SHP77 (cell line): ENCODE measurements at regions not wholly inside any gene's neighbourhood (a gene's known extent, or its start where the extent isn't known, plus 50 kb on each side); places are given as distances from the start of the nearest gene placed in this dataset.
"Not testable (repeated sequence)": the region's sequence is repeated elsewhere in the genome, so short reads cannot be mapped to it uniquely, and the experiment has no call there.

Experiments used
- DNase-seq, 2 experiments: peaks; one replicate each; lab custom pipeline; 2025; lab: John Stamatoyannopoulos, UW

DNA sequence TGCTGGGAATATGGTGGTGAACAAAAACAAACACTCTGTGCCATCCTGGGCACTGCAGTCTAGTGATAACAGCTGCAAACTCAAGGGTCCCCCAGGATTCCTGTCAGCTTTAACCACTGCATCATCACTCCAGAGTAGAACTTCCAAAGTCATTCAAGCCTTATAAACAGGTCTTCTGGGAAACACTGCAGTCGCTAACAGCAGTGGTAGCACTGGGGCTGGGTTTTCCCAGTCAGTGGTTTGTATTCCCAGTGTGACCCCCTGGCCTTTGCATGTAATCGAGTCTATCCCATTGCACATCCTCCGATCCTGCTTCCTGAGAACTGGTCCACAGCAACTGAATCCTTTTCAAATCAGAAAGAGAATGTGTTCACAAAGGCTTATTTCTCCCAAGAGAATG lies 623.5 kb downstream of the EDEM1 start:
- peak; percentile 14 to 21 for DNase-seq

DNA sequence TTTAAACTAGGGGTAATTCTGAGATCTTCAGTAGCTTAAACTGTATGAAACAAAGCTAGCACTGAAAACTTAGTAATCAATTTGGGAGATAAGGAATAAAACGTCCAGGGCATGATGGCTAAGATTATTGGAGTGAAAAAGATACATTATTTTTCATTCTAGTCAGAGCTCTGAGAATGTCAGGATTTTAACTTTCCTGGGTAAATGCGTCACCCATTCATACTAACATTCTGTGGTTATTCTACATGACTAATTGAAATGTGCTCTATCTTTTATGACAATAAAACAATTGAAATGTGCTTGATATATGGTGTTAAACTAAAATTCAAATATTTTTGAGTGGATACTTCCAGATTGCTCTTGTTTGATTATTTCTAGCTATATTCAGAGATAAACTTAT lies 626.0 kb downstream of the EDEM1 start:
- no peak for DNase-seq

DNA sequence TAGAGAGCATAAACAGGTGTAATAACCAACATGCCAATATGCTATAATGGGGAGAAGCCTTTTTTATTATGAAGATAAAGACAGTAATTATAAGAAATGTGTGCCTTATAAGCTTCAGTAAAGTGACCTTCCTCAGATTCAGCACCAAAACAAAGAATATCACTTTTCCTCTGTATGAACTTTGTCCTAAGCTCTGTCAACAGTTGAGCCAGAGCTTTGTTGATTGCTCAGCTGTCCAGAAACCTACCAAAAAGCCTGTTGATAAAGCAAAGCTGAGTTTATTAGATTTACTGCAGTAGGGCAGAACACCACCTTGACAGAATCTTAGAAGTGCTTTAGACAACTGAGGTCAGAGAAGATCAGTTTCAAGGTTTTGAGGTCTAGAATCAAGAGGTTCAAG lies 635.3 kb downstream of the EDEM1 start:
- no peak for DNase-seq

DNA sequence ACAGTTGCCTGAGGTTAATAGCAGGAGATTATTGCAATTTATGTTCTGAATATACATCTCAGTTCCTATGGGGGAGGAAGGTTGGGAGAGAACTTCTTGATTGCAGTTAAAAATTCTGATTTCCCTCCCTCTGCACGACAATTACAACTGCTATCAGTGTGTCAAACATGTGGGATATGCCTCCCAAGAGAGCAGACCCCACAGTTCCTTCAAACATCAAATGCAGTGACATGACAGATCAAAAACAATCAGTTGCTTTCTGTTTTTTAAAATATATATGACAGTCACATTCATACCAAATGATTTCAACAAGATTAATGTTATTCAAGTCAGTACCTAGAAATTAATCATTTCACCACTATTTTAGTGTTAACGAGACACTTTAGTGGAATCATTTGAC lies 639.0 kb downstream of the EDEM1 start:
- DNase-seq = no peak

DNA sequence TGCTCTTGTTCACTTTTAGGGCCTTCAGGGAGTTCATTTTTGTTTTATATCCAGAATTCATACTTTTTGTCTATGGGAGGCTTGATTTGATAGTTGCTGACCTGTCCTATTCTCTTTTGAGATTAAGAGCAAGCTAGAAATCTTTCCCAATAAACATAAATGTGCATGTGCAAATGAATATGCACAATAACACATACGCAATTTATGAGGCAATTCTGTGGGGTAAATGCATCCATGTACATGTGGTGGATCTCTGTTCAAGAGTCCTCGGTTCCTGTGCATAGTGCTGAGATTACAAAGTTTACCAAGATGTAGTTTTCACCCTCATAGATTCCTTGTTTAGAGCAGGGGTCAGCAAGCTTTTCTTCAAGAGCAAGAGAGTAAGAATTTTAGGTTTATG lies 640.7 kb downstream of the EDEM1 start:
- DNase-seq = no peak

DNA sequence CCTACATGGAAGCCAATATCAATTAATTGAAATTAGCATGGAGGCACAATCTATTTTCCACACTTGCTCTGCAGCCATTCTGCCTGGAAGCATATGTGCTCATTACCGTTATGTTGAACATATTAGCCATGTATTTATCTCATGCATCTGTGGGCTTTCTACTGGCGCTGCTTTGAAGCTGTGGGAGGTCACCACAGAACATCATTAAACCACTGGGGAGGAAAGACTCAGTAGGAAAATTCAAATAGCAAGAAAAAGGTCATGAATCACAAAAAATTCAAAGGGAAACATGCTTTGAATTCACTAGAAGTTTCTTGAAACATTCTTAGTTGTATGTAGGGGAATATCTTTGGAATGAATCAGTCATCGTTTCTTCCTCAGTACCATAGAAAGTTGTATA lies 652.5 kb downstream of the EDEM1 start:
- DNase-seq = no peak

DNA sequence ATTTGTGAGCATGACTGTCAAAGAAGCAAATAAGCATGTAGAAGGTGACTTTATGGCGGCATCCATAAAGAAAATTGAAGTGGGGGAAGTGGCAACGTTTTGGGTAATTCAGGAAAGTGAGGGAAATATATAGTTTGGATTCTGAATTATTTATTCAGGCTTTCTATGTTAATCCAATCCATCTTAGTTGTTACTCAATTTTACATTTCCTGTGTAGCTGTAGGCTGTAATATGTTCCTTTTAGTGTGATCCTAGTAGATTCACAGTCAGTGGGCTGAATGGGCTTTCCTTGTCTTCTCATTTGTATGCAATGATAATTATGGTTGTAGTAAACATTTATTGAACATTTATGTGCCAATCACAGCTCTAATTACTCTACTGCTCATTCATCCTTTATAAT lies 654.1 kb downstream of the EDEM1 start:
- DNase-seq = no peak

DNA sequence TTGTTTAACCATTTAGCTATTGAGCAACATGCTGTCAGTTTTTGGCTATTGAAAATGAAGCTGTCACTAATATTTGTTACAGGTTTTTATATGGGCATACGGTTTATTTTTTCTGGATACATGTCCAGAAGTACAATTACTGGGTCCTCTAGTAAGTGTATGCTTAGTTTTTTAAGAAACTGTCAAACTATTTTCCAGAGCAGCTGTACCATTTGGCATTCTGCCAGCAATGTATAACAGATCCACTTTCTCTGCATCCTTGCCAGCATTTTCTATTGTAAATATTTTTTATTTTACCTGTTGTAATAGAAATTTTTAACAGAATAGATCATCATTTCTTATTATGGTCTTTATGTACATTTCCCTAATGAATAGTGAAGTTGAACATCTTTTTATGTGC lies 658.8 kb downstream of the EDEM1 start:
- DNase-seq = no peak

DNA sequence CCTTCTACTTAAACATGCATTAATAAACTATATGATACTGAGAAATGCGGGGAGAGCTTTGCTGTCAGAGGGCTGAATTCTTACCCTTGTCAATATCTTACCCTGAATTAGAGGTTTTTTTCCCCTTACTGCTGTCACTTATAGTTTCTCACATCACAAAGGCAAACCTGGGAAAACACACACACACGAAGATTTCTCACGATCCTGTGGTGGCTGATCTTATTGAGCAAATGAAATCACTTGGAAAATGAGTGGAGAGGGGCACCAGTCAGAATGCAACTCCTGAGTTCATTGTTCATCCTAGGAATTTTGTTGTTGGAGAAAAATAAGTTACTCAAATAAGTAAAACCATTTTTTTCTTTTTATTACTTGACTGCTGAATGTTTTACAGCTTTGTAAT lies 673.6 kb downstream of the EDEM1 start:
- no peak for DNase-seq

DNA sequence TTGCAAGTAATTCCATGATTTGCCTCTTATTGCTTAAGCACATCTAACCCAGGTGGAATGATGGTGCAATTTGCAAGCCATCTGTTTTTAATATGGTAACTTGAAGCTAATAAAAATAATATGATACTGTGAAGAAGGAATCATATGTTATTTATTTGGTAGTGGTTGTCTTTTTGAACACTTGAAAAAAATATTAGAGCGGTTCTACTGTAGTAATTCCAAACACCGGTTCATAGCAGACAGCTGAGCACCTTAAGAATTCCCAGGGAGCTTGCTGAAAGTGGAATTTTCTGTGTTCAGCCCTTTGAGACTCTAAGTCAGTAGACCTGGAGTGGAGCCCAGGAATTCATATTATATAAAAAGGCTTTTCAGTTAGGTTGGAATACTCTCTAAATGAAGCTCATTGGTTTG lies 687.4 kb downstream of the EDEM1 start:
- DNase-seq = no peak

DNA sequence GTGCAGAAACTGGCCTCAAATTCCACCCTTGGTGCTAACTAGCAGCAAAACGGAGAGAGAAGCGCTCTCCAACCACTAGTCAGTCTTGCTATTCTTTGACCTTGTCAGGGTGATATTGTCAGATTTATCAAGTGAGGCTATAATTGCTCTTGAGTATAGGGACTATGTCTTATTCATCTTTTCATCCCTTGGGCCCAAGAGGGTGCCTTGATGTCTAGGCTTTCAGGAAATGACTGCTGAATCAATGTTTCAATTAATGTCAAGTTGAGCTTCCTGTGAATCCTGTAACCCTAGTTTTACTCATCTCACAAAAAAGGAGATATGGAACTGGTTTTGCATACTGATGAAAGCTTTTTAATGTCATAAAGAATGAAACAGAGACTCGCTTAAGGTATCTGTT lies 701.3 kb downstream of the EDEM1 start:
- no peak for DNase-seq

DNA sequence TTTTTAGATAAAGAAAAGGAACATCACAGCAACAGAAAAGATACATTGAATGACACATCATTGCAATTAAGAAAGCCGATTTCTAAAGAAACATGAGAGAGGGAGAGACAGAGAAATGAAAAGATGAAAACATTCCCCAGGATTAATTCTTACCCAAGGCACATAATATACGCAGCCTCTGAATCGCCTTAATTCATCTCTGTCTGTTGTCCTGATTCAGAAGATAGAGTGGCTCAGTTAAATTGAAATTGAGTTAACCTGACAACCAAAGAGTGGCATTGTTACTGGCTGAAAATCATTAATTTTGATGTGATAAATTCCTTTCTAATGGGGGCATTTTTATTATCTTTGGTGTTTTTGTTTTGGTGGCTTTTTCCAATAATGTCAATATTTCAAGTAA lies 701.9 kb downstream of the EDEM1 start:
- DNase-seq = no peak

DNA sequence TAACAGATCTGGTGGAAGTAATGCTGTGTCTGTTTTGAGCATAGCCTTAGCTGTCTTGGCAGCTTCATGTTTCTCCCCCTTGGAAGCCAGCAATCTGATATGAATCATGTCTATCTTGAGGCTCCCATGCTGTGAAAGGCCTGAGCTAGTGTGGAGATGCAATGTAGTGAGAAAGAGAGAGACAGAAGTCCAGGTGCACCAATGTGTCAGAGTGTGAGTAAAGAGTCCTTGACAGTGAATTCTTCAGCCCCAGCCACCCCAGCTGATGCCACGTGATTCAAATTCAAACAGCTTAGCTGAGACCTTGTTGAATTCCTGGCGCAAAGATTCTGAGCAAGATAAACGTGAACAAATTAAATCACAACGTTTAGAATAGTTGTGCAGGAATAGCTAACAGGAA lies 704.2 kb downstream of the EDEM1 start:
- DNase-seq = peak in 1 of 2 experiments; percentile 35

DNA sequence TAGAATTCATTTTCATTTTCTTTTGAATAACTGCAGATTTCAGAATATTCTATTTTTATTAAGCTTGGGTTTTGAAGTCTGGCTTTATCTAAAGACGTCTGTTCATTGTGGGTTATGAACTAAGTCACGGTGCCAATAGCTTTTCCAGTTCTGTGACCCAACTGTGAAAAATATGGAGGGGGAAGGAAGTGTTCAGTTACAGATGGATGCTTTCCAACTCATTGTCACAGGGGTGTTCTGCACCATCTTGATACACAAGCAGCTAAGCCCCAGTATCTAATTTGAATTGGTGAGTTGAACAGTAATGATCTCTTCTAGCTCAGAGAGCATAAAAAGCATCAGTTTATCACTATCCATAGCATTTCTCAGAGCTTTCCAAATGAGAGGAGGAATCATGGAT lies 710.6 kb downstream of the EDEM1 start:
- no peak for DNase-seq

DNA sequence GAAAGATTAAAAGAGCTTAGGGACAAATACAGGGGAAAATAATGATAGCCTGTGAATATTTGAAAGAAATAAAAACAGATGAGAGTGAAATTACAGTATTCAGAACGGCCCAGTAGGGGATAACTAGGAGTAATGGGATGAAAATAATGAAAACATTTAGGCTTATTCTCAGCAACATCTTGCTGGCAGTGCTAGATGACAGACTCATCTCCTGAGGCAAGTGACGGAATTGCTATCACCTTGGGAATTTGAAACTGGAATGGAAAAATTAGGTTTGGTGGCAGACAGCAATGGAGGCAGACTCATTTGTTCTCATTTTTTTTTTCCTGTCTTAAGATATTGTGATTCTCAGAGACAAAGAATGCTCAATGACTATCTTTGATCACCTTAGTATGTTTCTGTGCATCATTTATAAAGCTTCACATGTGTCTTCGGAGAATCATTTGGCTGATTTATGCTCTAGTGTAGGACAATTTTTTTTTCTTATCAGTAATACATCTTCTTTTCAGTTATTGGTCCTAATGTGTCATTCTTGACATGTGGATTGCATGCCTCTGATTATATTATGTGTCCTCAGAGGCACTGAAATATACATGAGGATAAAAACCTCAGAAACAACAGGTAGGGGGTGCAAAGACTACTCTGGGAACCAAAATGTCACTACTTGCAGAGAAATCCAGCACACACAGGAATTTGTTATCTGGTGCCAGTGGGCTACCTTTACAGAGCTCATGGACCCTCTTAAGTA lies 711.7 kb downstream of the EDEM1 start:
- DNase-seq = no peak

DNA sequence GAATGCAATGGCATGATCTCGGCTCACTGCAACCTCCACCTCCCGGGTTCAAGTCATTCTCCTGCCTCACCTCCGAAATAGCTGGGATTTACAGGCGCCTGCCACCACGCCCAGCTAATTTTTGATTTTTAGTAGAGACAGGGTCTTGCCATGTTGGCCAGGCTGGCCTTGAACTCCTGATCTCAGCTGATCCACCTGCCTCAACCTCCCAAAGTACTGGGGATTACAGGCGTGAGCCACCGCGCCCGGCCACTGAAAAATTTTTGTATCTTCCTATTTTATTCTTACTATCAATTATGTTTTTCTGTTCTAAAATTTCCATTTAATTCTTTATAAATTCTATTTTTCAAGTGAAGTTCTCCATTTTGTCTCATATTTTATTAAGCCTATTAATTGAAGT lies 730.4 kb downstream of the EDEM1 start:
- no peak for DNase-seq

DNA sequence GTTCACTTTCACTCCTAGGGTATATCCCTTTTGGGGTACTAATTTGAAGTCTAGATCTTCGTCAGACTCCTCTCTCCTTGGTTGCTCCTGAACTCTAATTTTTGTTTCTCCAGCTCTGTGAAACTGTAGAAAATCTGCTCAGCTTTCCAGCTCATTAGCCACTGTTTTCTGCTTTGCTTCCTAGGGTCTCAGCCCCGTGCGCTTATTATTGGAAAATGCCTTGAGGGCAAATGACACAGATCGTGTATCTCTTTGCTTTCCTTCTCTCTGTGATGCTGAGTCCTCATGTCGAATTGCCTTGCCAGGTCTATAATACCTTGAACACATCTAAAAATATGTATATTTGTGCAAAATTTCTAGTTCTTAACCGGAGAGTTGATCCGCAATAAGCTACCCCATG lies 731.1 kb downstream of the EDEM1 start:
- no peak for DNase-seq

DNA sequence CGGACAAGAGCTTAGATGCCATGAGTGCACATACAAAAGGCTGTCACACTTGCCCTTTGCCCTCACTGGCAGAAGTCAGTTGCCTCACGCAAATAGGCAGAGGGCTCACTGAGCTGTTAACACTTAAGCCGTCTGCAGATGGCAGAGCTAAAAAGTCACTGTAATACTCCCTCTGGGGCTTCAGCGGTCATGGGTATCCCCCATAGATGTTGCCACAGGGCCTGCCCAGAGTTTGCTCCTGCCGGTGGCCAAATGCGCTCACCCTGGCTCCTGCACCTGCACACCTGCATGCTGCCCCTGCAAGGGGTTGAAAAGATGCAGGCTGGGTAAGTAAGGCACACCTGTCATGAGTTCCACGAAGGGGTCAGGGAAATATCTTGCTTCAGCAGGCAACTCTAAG lies 741.5 kb downstream of the EDEM1 start:
- no peak for DNase-seq

DNA sequence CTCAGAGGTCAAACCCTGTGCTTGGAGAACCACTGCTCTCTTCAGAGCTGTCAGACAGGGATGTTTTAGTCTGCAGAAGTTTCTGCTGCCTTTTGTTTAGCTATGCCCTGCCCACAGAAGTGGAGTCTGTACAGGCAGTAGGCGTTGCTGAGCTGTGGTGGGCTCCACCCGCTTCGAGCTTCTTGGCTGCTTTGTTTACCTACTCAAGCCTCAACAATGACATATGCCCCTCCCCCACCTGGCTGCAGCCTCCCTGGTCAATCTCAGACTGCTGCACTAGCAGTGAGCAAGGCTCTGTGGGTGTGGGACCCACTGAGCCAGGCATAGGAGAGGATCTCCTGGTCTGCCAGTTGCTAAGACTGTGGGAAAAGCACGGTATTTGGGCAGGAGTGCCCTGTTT lies 756.6 kb downstream of the EDEM1 start:
- DNase-seq = not testable (repeated sequence)

DNA sequence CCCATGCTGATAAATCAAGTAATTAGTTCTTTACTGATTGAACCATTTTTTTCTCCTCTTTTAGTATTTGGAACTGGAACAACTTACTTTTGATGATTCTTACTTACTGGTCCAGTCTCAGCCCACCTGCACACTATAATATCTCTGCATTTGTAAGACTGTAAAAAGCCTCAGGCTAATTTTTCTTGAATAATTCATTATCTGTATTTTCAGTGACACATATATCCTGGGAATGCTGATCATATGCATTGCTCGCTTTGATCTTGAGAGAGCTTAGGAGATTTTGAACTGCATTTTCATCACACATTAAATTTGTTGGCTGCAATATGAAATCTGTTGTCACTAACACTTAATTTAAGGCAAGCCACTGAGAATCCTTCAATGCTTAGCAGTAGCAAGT lies 760.6 kb downstream of the EDEM1 start:
- DNase-seq = no peak

DNA sequence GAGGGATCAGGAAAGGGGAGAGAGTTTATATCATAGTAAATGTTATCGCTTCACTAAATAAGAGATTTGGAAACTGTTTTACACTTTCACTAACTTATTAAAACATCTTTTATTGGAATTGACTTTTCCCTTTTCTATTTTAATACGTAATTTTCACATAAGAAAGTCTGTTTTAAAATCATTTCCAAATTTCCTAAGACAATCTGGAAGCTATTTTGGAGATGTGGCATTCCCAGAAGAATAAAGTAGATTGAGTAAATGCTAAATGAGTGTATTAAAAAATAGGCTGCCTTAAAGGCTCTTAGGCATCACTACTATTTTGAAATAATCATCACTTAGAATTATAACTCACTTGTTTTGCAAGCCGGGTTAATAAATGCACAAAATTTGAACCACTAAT lies 763.5 kb downstream of the EDEM1 start:
- DNase-seq = no peak

DNA sequence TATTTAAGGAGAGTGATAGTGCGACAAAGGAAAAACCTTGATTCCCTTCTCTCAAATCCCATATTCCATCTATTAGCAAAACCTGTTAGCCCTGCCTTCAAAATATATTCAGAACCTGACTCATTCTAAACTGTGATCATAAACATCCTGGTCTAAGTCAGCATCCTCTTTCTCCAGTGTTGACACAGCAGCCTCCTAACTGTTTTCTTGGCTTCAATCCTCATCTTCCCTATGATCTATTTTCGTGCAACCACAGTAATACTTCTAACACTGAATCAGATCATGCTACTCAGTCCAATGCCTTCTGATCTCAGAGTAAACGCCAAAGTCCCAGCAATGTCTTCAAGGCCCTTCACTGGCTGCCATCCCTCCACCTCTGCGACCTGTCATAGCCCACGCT lies 785.1 kb downstream of the EDEM1 start:
- DNase-seq = no peak

DNA sequence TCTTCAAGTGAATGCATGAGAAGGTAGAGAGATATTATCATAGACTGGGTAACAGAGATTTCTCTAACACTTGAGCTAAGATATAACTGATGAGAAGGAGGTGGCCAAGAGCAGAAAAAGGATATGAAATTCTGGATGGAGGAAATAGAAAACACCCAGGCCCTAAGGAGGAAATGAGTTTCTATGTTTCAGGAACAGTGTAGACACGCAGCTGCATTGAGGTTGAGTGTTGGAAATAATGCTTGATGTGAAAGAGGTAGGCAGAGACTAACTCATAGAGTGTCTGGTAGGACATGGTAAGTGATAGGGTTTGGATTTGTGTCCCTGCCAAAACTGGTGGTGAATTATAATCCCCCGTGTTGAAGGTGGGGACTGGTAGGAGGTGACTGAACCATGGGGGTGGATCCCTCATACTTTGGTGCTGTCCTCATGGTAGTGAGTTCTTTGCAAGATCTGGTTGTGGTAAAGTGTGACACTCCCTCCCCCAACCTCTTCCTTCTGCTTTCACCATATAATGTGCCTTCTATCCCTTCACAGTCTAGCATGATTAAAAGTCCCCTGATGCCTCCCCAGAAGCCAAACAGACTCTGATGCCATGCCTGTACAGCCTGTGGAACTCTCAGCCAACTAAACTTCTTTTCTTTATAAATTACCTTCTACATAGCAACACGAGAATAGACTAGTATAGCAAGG lies 787.3 kb downstream of the EDEM1 start:
- DNase-seq = no peak

DNA sequence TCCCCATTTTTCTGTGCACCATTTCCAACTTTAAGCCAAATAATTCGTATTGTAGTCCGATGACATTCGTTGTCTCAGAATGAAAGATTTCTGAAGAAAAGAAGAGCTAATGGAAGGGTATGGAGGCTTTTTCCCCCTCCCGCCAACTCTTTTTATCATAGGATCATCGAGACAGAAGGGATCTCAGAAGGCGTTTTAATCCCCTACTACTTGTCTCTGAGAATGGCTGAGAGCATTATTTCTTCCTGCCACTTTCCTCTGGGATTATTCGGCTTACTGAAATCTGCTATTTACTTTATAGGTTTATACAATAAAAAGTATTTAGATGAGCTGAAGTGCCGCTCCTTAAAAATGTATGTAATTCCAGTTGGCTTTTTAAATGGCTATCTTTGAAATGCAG lies 789.8 kb downstream of the EDEM1 start:
- no peak for DNase-seq
